ENCODE measurements at regions not wholly inside any gene's neighbourhood (a gene's known extent, or its start where the extent isn't known, plus 50 kb on each side); places are given as distances from the start of the nearest gene placed in this dataset.

DNA sequence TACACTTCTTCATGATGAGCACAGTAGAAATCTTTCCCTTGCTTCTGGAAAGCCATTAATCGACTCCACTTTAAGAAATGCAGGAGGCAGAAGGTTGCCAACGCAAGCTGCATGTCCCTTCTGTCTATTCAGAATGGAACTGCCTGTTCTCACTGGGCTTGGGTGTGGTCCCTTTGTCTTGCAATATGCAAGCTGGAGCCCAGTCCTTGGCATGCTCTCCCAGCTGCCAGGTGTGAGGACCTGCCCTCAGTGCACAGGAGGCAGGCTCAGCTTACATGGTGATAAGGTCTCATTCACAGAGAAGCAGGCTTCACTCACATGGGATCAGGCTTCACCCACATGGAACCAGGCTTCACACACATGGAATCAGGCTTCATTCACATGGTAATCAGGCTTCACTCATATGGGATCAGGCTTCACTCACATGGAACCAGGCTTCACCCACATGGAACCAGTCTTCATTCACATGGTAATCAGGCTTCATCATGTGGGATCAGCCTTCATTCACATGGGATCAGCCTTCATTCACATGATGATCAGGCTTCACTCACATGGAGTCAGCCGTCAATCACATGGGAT is 59.2 kb upstream of the USP47 start:
- Histone ChIP-seq H3K4me1 (no peaks in the 10 kb centered on the region), H3K4me3 (no peak overlapping the region), H3K27ac (no peak overlapping the region), H3K36me3 (no peaks in the 10 kb centered on the region), H3K27me3 (no peaks in the 10 kb centered on the region), H3K9me3 (no peaks in the 10 kb centered on the region)
- DNase-seq (ENCODE audit: low spot score): no peak
- TF ChIP-seq, protein P1, sequence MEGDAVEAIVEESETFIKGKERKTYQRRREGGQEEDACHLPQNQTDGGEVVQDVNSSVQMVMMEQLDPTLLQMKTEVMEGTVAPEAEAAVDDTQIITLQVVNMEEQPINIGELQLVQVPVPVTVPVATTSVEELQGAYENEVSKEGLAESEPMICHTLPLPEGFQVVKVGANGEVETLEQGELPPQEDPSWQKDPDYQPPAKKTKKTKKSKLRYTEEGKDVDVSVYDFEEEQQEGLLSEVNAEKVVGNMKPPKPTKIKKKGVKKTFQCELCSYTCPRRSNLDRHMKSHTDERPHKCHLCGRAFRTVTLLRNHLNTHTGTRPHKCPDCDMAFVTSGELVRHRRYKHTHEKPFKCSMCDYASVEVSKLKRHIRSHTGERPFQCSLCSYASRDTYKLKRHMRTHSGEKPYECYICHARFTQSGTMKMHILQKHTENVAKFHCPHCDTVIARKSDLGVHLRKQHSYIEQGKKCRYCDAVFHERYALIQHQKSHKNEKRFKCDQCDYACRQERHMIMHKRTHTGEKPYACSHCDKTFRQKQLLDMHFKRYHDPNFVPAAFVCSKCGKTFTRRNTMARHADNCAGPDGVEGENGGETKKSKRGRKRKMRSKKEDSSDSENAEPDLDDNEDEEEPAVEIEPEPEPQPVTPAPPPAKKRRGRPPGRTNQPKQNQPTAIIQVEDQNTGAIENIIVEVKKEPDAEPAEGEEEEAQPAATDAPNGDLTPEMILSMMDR (IDR thresholded peaks at IDR 0.05): no peak

DNA sequence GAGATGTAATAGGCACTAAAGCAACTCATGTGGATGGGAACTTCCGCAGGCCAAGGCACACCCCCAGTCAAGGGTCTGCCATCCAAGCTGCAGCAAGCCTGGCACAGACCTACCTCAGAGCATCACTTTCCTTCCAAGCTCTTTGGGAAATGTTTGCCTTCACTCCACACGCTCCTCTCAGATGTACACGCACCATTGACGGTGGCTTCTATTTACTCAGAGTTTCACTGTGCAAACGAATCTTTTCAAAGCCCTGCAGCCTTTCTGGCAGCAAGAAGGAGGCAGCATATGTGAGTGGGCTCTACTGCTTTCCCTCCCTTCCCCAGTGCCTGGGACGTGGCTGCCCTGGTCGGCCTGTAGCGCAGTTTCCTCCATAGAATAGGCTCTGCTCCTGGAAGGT is 60.9 kb upstream of the USP47 start:
- H3K27ac ChIP-seq: no peak overlapping the region
- H3K9me3 ChIP-seq: no peaks in the 10 kb centered on the region
- H3K4me1 ChIP-seq: no peaks in the 10 kb centered on the region
- DNase-seq (ENCODE audit: low spot score): no peak
- H3K27me3 ChIP-seq: no peaks in the 10 kb centered on the region
- H3K4me3 ChIP-seq: no peak overlapping the region
- TF ChIP-seq, protein P1 (IDR thresholded peaks at IDR 0.05): no peak
- no peaks in the 10 kb centered on the region for H3K36me3 ChIP-seq

DNA sequence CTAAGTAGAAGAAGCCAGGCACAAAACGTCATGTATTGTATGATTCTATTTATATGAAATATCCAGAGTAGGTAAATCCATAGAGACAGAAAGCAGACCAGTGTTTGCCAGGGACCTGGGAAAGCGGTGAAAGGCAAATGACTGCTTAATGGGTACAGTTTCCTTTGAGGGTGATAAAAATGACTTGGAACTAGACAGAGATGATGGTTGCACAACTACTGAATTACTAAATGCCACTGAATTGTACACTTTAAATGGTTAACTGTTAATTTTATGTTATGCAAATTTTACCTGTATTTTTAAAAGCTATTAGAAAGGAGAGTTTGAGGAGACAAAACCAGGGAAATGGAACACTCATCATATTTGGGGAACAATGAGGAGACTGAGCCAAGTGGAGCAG is 61.8 kb upstream of the USP47 start:
- no peak for DNase-seq (ENCODE audit: low spot score)
- no peaks in the 10 kb centered on the region for H3K4me1 ChIP-seq
- TF ChIP-seq, protein P1 (IDR thresholded peaks at IDR 0.05): no peak
- H3K4me3 ChIP-seq: no peak overlapping the region
- no peaks in the 10 kb centered on the region for H3K27me3 ChIP-seq
- H3K27ac ChIP-seq: no peak overlapping the region
- no peaks in the 10 kb centered on the region for H3K36me3 ChIP-seq
- no peaks in the 10 kb centered on the region for H3K9me3 ChIP-seq

DNA sequence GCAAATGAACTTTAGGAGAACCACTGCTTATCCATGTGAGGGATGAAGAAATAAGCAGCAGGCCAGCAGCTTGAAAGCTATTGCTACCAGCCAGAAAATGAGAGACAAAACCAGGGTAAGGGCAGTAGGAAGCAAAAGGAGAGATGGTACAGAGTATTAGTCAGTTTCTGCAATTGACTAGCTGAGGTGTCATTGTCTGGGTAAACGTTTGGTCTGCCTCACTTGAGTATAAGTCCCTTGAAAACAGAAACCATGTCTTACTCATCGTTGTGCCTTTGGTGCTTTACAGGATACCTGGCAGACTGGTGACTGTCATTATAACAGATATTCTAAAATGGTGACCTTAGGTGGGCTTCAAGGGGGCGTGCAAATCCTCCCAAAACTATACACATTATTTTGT is 63.9 kb upstream of the USP47 start:
- Histone ChIP-seq H3K9me3 (no peaks in the 10 kb centered on the region), H3K4me3 (no peak overlapping the region)

DNA sequence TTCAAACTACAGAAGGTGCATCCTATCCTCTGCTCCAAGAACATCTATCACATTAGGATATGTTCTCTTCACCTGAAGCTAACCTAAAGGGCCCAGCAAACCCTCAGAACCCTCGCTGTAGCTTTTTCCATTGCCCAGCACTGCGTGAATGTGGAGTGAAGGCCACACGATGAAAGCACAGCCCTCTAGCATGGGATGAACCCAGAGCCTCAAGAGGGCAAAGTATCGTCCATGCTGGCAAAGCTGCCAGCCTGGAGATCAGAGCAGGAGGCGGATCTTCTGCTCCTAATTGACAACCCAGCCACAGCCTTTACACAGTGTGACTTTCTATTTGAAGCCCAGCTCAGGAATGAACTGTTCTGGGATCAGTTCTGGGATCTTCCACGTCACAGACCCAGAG is 65.1 kb upstream of the USP47 start:
- Histone ChIP-seq H3K9me3 (no peaks in the 10 kb centered on the region), H3K36me3 (no peaks in the 10 kb centered on the region), H3K4me1 (no peaks in the 10 kb centered on the region), H3K27ac (no peak overlapping the region), H3K27me3 (no peaks in the 10 kb centered on the region), H3K4me3 (no peak overlapping the region)
- DNase-seq (ENCODE audit: low spot score): no peak
- TF ChIP-seq, protein P1 (IDR thresholded peaks at IDR 0.05): no peak

More for the DNA sequence above, 63.9 kb upstream of the USP47 start:
- Histone ChIP-seq H3K36me3 (no peaks in the 10 kb centered on the region), H3K4me1 (no peaks in the 10 kb centered on the region), H3K27ac (no peak overlapping the region), H3K27me3 (no peaks in the 10 kb centered on the region)
- no peak for DNase-seq (ENCODE audit: low spot score)
- TF ChIP-seq, protein P1 (IDR thresholded peaks at IDR 0.05): no peak

DNA sequence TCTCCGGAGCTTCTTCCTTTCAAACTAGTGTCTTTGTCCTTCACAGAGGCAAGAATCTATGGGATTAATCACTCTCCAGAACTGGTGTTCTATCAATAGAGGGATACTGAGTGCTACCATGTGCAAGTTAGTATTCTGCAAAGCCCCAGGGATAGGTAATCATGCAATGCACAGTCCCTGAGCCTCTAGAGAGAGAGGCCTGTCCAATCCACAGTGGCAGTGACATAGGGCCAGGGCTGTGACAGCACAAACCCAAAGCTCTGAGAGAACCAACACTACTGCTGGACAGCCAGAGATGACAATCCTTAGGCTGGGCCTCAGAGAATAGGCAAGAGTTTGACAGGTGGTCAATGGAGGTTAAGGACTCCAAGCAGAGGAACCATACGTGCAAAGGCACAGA is 66.8 kb upstream of the USP47 start:
- no peaks in the 10 kb centered on the region for H3K4me1 ChIP-seq
- no peaks in the 10 kb centered on the region for H3K9me3 ChIP-seq
- DNase-seq (ENCODE audit: low spot score): no peak
- no peaks in the 10 kb centered on the region for H3K36me3 ChIP-seq
- no peak overlapping the region for H3K27ac ChIP-seq
- H3K27me3 ChIP-seq: no peaks in the 10 kb centered on the region
- no peak overlapping the region for H3K4me3 ChIP-seq
- TF ChIP-seq, protein P1 (IDR thresholded peaks at IDR 0.05): no peak
